ENCODE measurements at regions not wholly inside any gene's neighbourhood (a gene's known extent, or its start where the extent isn't known, plus 50 kb on each side); places are given as distances from the start of the nearest gene placed in this dataset.

DNA sequence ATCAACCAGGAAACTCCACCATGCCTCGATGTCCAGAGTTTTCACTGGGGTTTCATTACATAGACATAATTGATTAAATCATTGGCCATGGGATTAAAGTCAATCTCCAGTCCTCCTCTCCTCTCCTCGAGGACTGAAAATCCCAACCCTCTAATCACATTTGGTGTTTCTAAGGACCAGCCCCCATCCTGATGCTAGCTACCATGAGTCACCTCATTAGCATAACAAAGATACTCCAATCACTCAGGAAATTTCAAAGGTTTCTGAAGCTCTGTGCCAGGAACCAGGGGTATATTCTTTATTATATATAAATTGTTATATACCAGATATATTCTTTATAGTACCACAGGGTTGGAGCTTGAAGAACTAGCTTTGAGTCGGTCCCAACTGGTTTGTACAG is 177.5 kb upstream of the PRNP start:
- intact Hi-C loops (cut with micrococcal nuclease) = no loop called here
- no peak for DNase-seq
- Mint-ChIP-seq H3K9me3 (peaks cover 10% of the 10 kb centered on the region), H3K4me3 (no peak overlapping the region), H3K27me3 (peaks cover 21% of the 10 kb centered on the region), H3K27ac (no peak overlapping the region), H3K36me3 (ENCODE audit: low read depth) (no peaks in the 10 kb centered on the region), H3K4me1 (no peaks in the 10 kb centered on the region)

DNA sequence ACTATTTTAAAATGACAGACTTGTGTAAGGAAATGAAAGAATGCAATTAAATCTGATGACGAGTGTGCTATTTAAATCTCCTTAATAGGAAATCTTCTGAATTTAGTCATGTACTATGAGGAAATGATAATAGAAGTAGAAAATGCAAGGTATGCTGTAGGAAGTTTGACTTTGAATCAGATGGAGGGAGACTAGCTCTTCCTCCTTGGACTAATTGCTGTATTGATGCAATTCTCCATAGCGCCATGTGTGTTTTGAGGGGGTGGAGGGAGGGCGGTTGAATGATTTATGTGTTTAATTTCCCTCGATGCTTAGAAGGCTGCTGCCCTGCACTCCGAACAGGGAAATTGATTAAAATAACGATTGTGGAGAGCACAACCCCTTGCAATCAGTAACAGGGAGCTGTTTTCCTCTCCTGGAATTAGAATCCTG is 179.0 kb upstream of the PRNP start:
- DNase-seq = no peak
- Mint-ChIP-seq H3K27me3 (peaks cover 13% of the 10 kb centered on the region), H3K4me3 (no peak overlapping the region), H3K27ac (no peak overlapping the region), H3K9me3 (peaks cover 10% of the 10 kb centered on the region), H3K36me3 (ENCODE audit: low read depth) (no peaks in the 10 kb centered on the region), H3K4me1 (no peaks in the 10 kb centered on the region)
- intact Hi-C loops (cut with micrococcal nuclease) = no loop called here

DNA sequence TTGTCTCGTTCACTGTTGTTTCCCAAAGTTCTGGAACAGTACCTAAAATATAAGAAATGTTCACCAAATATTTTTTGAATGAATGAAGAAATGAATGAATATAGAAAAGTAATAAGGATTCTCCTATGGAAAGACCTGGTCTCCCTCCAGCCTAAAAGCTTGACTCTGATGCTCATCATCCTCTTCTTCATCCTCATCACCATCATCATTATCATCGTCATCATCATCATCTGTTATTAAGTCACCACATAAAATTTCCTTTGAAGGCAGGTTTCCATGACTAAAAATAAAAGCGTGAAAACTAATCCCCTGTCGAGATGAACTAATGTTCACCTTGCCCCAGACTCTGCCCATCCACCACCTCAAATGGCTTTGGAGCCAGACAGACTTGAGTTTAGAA is 181.4 kb upstream of the PRNP start:
- H3K4me3 Mint-ChIP-seq = no peak overlapping the region
- H3K27me3 Mint-ChIP-seq = peaks cover 3% of the 10 kb centered on the region
- intact Hi-C loops (cut with micrococcal nuclease) = no loop called here
- H3K27ac Mint-ChIP-seq = no peak overlapping the region
- H3K36me3 Mint-ChIP-seq (ENCODE audit: low read depth) = no peaks in the 10 kb centered on the region
- H3K4me1 Mint-ChIP-seq = no peaks in the 10 kb centered on the region
- peaks cover 7% of the 10 kb centered on the region for H3K9me3 Mint-ChIP-seq
- no peak for DNase-seq

DNA sequence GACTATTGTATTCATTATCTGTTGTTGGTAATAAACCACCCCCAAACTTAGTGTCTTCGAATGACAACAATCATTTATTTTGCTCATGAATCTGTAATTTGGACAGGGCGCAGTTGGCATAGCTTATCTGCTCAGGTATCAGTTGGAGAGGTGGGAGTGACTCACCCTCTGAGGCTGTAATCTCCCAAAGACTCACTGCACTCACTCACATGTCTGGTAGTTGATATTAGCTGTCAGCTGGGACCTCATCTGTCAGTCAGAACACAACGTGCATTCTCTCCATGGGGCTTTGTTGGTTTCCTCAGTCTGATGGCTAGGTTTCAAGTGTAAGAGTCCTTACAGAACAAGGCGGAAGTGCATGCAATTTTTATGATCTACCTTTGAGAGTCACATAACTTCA is 183.5 kb upstream of the PRNP start:
- Mint-ChIP-seq H3K4me1 (no peaks in the 10 kb centered on the region), H3K9me3 (peaks cover 6% of the 10 kb centered on the region), H3K36me3 (ENCODE audit: low read depth) (no peaks in the 10 kb centered on the region), H3K4me3 (no peak overlapping the region), H3K27me3 (peaks cover 11% of the 10 kb centered on the region), H3K27ac (no peak overlapping the region)
- no peak for DNase-seq
- intact Hi-C loops (cut with micrococcal nuclease) = no loop called here

DNA sequence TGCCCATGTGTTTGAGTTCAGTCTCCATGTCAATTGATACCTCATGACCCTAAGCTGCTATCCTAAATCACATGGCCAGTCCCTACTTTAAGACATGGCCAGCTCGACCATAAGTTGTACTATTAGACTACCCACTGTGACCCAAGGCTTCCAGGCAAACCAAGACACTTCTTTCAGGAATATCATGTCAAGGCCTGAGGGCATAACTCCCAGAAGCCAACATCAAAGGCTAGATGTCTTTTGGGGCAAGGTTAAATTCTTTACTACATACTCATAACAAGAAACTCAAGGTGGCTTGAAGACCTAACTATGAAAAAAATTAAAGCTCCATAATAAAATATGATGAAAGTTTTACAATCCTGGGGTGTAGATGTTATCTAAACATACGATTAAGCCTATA is 192.9 kb upstream of the PRNP start:
- Mint-ChIP-seq H3K27ac (no peak overlapping the region), H3K4me3 (no peak overlapping the region), H3K36me3 (ENCODE audit: low read depth) (no peaks in the 10 kb centered on the region), H3K4me1 (no peaks in the 10 kb centered on the region), H3K9me3 (no peaks in the 10 kb centered on the region), H3K27me3 (peaks cover 20% of the 10 kb centered on the region)
- intact Hi-C loops (cut with micrococcal nuclease) = no loop called here
- DNase-seq = no peak

DNA sequence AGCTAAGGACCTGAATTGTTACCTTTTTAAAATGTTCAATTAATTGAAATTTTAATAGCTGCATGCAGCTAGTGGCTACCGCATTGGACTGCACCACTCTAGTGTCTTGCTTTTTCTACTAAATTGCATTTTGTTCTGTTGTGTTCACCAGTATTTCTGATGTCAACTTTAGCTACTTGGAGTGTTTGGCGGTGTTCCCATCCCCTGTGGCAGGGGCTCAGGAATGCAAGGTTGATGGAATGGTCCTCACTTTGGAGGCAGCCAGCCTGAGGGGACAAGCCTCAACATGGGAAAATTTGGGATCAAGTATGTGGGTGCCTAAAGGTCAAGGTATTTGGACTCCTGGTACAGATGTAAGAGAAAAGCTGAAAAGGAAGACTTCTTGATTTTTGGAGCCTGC is 194.6 kb upstream of the PRNP start:
- intact Hi-C loops (cut with micrococcal nuclease) = no loop called here
- Mint-ChIP-seq H3K4me1 (no peaks in the 10 kb centered on the region), H3K9me3 (no peaks in the 10 kb centered on the region), H3K27me3 (peaks cover 24% of the 10 kb centered on the region), H3K4me3 (no peak overlapping the region), H3K27ac (no peak overlapping the region), H3K36me3 (ENCODE audit: low read depth) (no peaks in the 10 kb centered on the region)
- no peak for DNase-seq

DNA sequence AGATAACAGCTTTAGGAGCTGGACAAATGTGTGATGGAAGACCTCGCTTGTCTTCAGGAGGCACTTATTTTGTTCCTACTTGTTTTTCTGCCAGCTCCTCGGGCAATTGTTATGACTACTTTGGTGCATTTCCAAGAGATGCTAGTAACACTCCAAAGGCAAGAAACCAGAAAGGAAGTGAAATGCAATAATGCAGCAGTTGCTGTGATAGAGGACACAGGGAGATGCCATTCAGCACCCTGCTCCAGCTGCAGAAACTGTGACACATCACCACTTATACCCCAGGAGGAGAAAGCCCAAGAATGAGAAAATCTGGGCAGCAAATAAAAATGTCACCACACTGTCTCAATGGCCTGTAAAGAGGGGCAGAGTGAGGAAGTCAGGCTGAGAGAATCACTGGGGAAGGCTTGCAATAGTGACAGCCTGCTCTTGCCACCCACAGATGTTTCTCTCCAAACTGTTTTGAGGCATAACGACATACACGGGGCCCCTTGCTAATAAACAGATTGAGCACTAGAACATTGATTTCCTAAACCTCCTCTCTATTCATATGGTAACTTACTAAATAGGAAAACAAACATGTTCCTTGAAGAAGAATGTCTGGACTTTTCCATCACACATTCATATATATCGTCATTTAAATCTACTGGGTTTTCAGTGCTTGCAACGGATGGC is 195.5 kb upstream of the PRNP start:
- peaks cover 26% of the 10 kb centered on the region for H3K27me3 Mint-ChIP-seq

DNA sequence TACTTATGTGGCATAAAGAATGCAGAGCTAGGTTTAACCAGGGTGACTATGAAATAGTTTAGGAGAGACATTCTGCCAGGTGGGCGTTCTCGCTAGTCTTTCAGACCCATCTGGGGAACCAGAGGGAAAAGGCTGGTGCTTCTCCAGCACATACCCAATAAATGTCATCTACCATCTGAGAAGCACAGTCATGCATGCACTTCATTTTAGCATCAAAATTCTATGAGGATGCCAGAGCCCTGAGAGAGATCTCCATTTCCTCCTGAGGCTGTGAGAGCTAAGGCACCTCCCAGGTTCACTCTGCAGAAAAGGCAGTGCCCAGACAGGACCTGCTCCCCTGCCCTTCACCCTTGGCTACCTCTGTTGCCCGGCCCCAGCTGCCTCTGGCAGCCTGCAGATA is 196.2 kb upstream of the PRNP start:
- H3K4me1 Mint-ChIP-seq = no peaks in the 10 kb centered on the region
- no peak overlapping the region for H3K27ac Mint-ChIP-seq
- no peak overlapping the region for H3K4me3 Mint-ChIP-seq
- H3K9me3 Mint-ChIP-seq = no peaks in the 10 kb centered on the region
- intact Hi-C loops (cut with micrococcal nuclease) = no loop called here
- no peak for DNase-seq
- peaks cover 26% of the 10 kb centered on the region for H3K27me3 Mint-ChIP-seq
- no peaks in the 10 kb centered on the region for H3K36me3 Mint-ChIP-seq (ENCODE audit: low read depth)

More for the DNA sequence above, 195.5 kb upstream of the PRNP start:
- Mint-ChIP-seq H3K4me3 (no peak overlapping the region), H3K36me3 (ENCODE audit: low read depth) (no peaks in the 10 kb centered on the region), H3K9me3 (no peaks in the 10 kb centered on the region), H3K27ac (no peak overlapping the region), H3K4me1 (no peaks in the 10 kb centered on the region)
- intact Hi-C loops (cut with micrococcal nuclease) = no loop called here
- DNase-seq = no peak

DNA sequence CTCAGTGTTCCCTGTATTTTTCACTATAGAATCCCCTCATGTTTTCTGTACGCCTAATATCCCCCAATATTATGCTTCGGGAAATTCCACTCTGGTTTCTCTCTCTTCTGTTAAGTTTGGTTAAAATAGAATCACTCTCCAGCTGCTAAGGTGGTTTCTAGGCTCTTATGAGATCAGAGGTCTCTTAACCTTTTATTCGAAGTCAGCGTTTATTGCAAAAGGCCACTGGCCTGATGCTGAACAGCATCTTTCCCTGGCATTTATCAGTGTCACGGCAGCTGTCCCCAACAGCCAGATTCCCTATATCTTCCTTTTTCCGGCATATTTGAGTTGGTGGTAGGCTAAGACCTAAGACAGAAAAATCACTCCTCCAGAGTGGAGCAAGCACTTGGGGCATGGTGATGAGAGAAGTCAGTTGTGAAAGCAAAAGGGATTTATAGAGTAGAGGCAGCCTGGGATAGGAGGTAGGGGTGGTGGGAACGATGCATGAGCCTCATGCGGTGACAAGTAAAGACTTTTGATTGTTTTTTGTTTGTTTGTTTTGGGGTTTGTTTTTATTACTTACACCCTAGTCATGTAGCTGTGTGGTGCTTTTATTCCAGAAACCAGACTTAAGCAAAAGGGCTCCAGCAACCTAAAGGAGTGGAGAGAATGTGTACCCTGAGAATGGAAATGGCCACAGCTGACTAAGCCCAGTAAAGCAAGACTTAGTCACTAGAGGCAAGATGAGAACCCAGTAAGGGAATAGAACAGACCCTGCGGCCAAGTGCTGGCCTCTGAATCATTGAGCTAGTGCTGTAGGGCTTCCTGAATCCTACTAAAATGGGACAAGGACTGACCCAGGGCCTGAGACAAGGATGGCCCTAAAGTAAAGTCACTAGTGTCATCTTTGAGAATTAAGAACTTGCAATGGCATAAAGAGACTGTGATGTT is 197.6 kb upstream of the PRNP start:
- H3K4me3 Mint-ChIP-seq = no peak overlapping the region
- DNase-seq = no peak
- H3K27ac Mint-ChIP-seq = no peak overlapping the region
- no peaks in the 10 kb centered on the region for H3K4me1 Mint-ChIP-seq
- H3K36me3 Mint-ChIP-seq (ENCODE audit: low read depth) = no peaks in the 10 kb centered on the region
- no peaks in the 10 kb centered on the region for H3K9me3 Mint-ChIP-seq
- intact Hi-C loops (cut with micrococcal nuclease) = no loop called here
- H3K27me3 Mint-ChIP-seq = peaks cover 30% of the 10 kb centered on the region

DNA sequence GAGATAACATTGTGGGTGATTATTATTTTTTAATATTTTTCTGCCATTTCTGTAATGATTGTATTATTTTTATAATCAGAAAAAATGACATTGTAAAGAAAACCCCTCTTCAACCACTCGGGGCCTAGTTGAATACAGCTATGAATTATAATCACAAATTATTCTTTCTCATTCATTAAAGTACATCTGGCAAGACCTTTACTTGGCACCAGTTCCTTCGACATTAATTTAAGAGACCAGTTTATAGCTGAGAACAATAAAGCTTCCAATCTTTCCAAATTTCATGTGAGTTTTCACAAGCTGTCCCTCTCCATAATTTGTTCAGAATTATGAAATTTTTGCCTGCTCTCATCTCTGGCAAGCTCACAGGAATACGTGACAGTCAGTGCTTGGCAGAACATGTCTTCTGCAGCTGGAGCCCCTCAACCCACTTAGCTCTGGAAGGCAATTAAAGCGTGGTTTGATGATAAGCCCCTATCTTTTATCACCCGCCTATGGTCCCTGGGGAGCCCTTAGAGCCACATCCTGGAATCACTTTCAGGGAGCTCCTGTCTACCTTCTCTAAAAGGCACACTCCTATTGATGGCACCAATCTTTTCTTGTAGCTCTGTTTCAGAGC is 201.8 kb upstream of the PRNP start:
- H3K9me3 Mint-ChIP-seq = no peaks in the 10 kb centered on the region
- peaks cover 30% of the 10 kb centered on the region for H3K27me3 Mint-ChIP-seq
- H3K4me1 Mint-ChIP-seq = no peaks in the 10 kb centered on the region
- no peaks in the 10 kb centered on the region for H3K36me3 Mint-ChIP-seq (ENCODE audit: low read depth)
- no peak overlapping the region for H3K4me3 Mint-ChIP-seq
- H3K27ac Mint-ChIP-seq = no peak overlapping the region
- intact Hi-C loops (cut with micrococcal nuclease) = no loop called here
- peak; percentile 44 for DNase-seq

DNA sequence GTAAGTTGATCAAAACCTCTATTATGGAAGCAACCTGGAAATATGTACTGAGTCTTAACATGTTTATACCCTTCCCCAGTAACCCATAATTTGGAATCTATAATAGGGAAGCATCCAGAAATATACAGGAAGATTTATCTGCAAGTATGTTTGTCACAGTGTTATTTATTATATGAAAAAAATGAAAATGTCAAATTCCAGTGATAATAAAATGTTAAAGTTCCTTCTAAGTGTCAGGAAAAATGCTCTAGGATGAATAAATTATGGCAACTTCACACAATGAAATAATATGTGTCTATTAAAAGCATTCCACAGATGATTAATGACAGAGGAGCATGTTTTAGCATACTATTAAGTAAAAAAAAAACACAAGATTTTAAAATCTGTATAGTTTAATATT is 202.3 kb upstream of the PRNP start:
- intact Hi-C loops (cut with micrococcal nuclease) = no loop called here
- DNase-seq = no peak
- Mint-ChIP-seq H3K4me3 (no peak overlapping the region), H3K27me3 (peaks cover 30% of the 10 kb centered on the region), H3K4me1 (no peaks in the 10 kb centered on the region), H3K27ac (no peak overlapping the region), H3K36me3 (ENCODE audit: low read depth) (no peaks in the 10 kb centered on the region), H3K9me3 (no peaks in the 10 kb centered on the region)

DNA sequence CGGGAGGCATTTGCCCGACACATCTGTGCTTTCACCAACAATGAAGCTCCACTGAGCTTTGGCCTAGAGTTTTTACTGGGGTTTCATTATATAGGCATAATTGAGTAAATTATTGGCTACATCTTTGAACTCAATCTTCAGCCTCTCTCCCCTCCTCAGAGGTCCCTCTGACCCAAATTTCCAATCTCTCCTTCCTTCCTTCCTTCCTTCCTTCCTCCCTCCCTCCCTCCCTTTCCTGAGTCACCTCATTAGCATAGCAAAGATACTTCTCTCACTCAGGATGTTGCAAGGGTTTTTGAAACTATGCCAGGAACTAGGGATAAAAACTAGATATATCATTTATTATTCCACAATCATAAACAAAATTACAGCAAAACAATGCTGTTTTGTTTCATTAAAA is 202.8 kb upstream of the PRNP start:
- H3K27me3 Mint-ChIP-seq = peaks cover 28% of the 10 kb centered on the region
- H3K36me3 Mint-ChIP-seq (ENCODE audit: low read depth) = no peaks in the 10 kb centered on the region

DNA sequence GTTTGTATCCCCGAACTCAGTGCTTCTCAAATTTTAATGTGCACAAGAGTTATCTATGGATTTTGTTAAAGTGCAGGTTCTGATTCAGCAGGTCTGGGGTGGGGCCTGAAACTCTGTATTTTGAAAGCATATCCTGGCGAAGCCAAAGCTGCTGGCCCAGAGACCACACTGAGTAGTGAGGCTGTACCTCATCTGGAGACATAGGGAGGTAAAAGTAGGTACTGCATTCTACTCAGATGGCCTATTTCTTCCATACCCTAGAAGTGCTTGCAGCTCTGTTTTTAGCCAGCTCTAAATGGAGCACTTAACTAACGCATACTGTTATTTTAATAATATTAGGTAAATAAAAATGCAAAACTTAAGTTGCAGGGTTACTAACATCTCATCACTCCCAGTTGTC is 206.2 kb upstream of the PRNP start:
- H3K36me3 Mint-ChIP-seq (ENCODE audit: low read depth) = no peaks in the 10 kb centered on the region
- no peaks in the 10 kb centered on the region for H3K4me1 Mint-ChIP-seq
- intact Hi-C loops (cut with micrococcal nuclease) = no loop called here
- H3K4me3 Mint-ChIP-seq = no peak overlapping the region
- peaks cover 27% of the 10 kb centered on the region for H3K27me3 Mint-ChIP-seq
- no peak overlapping the region for H3K27ac Mint-ChIP-seq
- no peaks in the 10 kb centered on the region for H3K9me3 Mint-ChIP-seq
- no peak for DNase-seq

More for the DNA sequence above, 202.8 kb upstream of the PRNP start:
- Mint-ChIP-seq H3K4me3 (no peak overlapping the region), H3K4me1 (no peaks in the 10 kb centered on the region), H3K9me3 (no peaks in the 10 kb centered on the region), H3K27ac (no peak overlapping the region)
- intact Hi-C loops (cut with micrococcal nuclease) = no loop called here
- no peak for DNase-seq

DNA sequence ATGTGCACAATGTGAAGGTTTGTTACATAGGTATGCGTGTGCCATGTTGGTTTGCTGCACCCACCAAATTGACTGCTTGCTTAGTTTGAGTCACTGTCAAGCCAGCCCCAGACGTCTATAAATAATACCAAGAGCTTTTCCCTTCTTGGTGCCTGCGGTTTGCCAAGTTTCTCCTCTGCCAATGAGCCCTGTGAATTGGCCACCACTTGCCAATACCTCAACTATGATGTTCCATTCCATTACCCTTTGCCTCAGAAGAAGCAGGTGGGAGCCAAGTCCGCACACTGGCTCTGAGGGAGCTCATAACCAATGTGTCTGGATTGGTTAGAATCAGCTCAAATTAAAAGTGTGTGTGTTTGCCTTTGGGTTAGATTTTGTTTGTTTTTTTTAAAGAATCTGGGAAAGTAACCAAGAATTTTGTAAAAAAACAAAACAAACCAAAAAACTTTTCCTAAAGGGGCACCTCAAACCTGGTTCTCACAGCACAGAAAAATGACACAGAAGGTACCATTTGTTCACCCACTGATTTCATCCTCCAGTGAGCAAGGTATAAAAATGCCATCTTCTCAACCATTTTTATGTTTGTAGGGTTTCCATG is 209.3 kb upstream of the PRNP start:
- intact Hi-C loops (cut with micrococcal nuclease) = no loop called here
- Mint-ChIP-seq H3K27ac (no peak overlapping the region), H3K27me3 (peaks cover 20% of the 10 kb centered on the region)

More for the DNA sequence above, 209.3 kb upstream of the PRNP start:
- Mint-ChIP-seq H3K4me1 (no peaks in the 10 kb centered on the region), H3K9me3 (no peaks in the 10 kb centered on the region), H3K4me3 (no peak overlapping the region), H3K36me3 (ENCODE audit: low read depth) (no peaks in the 10 kb centered on the region)
- DNase-seq = peak; percentile 22

Measured in activated CD4-positive, alpha-beta T cell treated with anti-CD3 and anti-CD28 coated beads, Interleukin-2, amount 10 ng/mL, durations not matched to agents 24 days and 14 days (primary cell).